HCT116 (cell line): ENCODE measurements at regions not wholly inside any gene's neighbourhood (a gene's known extent, or its start where the extent isn't known, plus 50 kb on each side); places are given as distances from the start of the nearest gene placed in this dataset.

Experiments used
- ATAC-seq: fragments of 200-7000 bp; cut with Tn5 transposase; 2 replicates; pipeline ENCODE4 v1.9.1; 2020; ENCODE audit warnings: mild to moderate bottlenecking, moderate library complexity
- BruUV-seq: library from RNA; stranded (reverse); fragments of 400-500 nt; replicated peaks from 2 replicates; lab custom pipeline; 2021; lab: Mats Ljungman, UMichigan
- CTCF ChIA-PET: fragments of 300-600 bp; sonication (Branson Sonifier 250); formaldehyde crosslinking; loops from one replicate; lab custom pipeline; 2021; ENCODE audit warnings: antibody characterized with exemption; lab: Charles Lee
- POLR2A ChIA-PET: fragments of 300-600, 350-600 bp; sonication (Branson Sonifier 250); formaldehyde crosslinking; loops from one replicate; lab custom pipeline; 2021; ENCODE audit warnings: antibody characterized with exemption; lab: Charles Lee
- RAD21 ChIA-PET, 2 experiments: fragments of 300-600 bp; sonication (Branson Sonifier 250); formaldehyde crosslinking; loops; one replicate each; lab custom pipeline; 2023; ENCODE audit warnings: low total read pairs in 2 of 2; ENCODE audit not compliant: uncharacterized antibody in 2 of 2, unreplicated experiment in 2 of 2, low non-redundant PET in 1 of 2; lab: Charles Lee
- DNase-seq: peaks from one replicate; pipeline ENCODE4 v3.0.0-alpha.2; 2010; ENCODE audit warnings: low read depth, low spot score
- H2AFZ ChIP-seq: fragments of 200-600 bp; shearing (Covaris generic), sonication (generic); 2 replicates; pipeline ENCODE4 v1.6.1; 2017; ENCODE audit warnings: low read depth, mixed run types, mixed read lengths, antibody characterized with exemption, low read length; ENCODE audit not compliant: poor library complexity, severe bottlenecking
- H3K27ac ChIP-seq: 2 replicates; pipeline ENCODE4 v1.5.1; 2012; ENCODE audit warnings: low read depth, low read length
- H3K27me3 ChIP-seq: fragments of 200-600 bp; sonication (generic); 2 replicates; pipeline ENCODE4 v1.6.1; 2016; ENCODE audit warnings: mixed run types, low read length, mixed read lengths; ENCODE audit not compliant: insufficient read depth
- H3K36me3 ChIP-seq, 2 experiments: fragments of 200-500 bp in 1 of 2; fragments of 200-600 bp in 1 of 2; sonication (Bioruptor generic) in 1 of 2; sonication (generic) in 1 of 2; 2 replicates each; pipeline versions ENCODE4 v1.5.1 to v1.6.1; 2014 to 2016; ENCODE audit warnings: low read length in 2 of 2, inconsistent platforms in 1 of 2, mixed read lengths in 1 of 2, mixed run types in 1 of 2; ENCODE audit not compliant: insufficient read depth in 2 of 2, control insufficient read depth in 1 of 2
- H3K4me1 ChIP-seq, 2 experiments: fragments of 200-600 bp in 1 of 2; sonication (generic) in 1 of 2; 2 replicates each; pipeline versions ENCODE4 v1.5.1 to v1.6.1; 2012 to 2017; ENCODE audit warnings: low read length in 2 of 2, inconsistent platforms in 1 of 2, mild to moderate bottlenecking in 1 of 2, mixed read lengths in 1 of 2, mixed run types in 1 of 2, moderate library complexity in 1 of 2; ENCODE audit not compliant: insufficient read depth in 2 of 2, control insufficient read depth in 1 of 2
- H3K4me2 ChIP-seq: fragments of 200-600 bp; sonication (generic); 2 replicates; pipeline ENCODE4 v1.6.1; 2017; ENCODE audit warnings: mixed run types, low read length, mixed read lengths
- H3K4me3 ChIP-seq, 2 experiments: fragments of 200-600 bp in 1 of 2; sonication (generic) in 1 of 2; replicated peaks in 1 of 2; 2 replicates each; pipeline ENCODE4 v1.5.1; 2011 to 2016; ENCODE audit warnings: low read length in 2 of 2, control low read depth in 1 of 2, low read depth in 1 of 2, mild to moderate bottlenecking in 1 of 2, mixed read lengths in 1 of 2, mixed run types in 1 of 2
- H3K79me2 ChIP-seq: fragments of 200-600 bp; sonication (generic); 2 replicates; pipeline ENCODE4 v1.6.1; 2017; ENCODE audit warnings: mild to moderate bottlenecking, mixed run types, low read length, moderate library complexity, mixed read lengths; ENCODE audit not compliant: insufficient read depth
- H3K9ac ChIP-seq: fragments of 200-600 bp; sonication (generic); 2 replicates; pipeline ENCODE4 v1.6.1; 2016; ENCODE audit warnings: low read length, mixed read lengths
- H3K9me2 ChIP-seq: fragments of 200-600 bp; sonication (generic), shearing (Covaris generic); 2 replicates; pipeline ENCODE4 v1.6.1; 2017; ENCODE audit warnings: mixed run types, mild to moderate bottlenecking, moderate library complexity; ENCODE audit not compliant: insufficient read depth
- H3K9me3 ChIP-seq, 2 experiments: fragments of 200-500 bp in 1 of 2; fragments of 200-600 bp in 1 of 2; sonication (Bioruptor generic) in 1 of 2; sonication (generic) in 1 of 2; 2 replicates each; pipeline ENCODE4 v1.6.1; 2014 to 2017; ENCODE audit warnings: low read length in 2 of 2, mixed read lengths in 2 of 2, inconsistent platforms in 1 of 2, low read depth in 1 of 2, mild to moderate bottlenecking in 1 of 2, mixed run types in 1 of 2, moderate library complexity in 1 of 2; ENCODE audit not compliant: control insufficient read depth in 1 of 2, insufficient read depth in 1 of 2
- H4K20me1 ChIP-seq: fragments of 200-600 bp; sonication (generic), shearing (Covaris generic); 2 replicates; pipeline ENCODE4 v1.6.1; 2017; ENCODE audit warnings: mixed run types, mild to moderate bottlenecking, moderate library complexity; ENCODE audit not compliant: insufficient read depth
- CBX3 ChIP-seq: IDR thresholded peaks from 2 replicates; pipeline ENCODE4 v1.6.1; 2012; ENCODE audit warnings: low read depth
- CTCF ChIP-seq, 3 experiments: fragments of 200-600 bp in 1 of 3; sonication (generic) in 1 of 3; IDR thresholded peaks in 2 of 3; conservative IDR thresholded peaks in 1 of 3; 2 replicates each; pipeline ENCODE4 v1.5.1; 2012 to 2017; ENCODE audit warnings: low read depth in 2 of 3, low read length in 2 of 3, antibody characterized with exemption in 1 of 3, borderline replicate concordance in 1 of 3, control low read depth in 1 of 3, mild to moderate bottlenecking in 1 of 3, mixed read lengths in 1 of 3, mixed run types in 1 of 3, moderate library complexity in 1 of 3; ENCODE audit not compliant: insufficient read depth in 1 of 3
- EGR1 ChIP-seq: IDR thresholded peaks from 2 replicates; pipeline ENCODE4 v1.6.1; 2012; ENCODE audit warnings: low read depth
- EZH2 ChIP-seq: fragments of 200-600 bp; sonication (generic); IDR thresholded peaks from 2 replicates; pipeline ENCODE4 v1.6.1; 2017; ENCODE audit warnings: antibody characterized with exemption, mixed run types
- EZH2phosphoT487 ChIP-seq: fragments of 200-600 bp; IDR thresholded peaks from 2 replicates; pipeline ENCODE4 v1.6.1; 2018; ENCODE audit warnings: antibody characterized with exemption, borderline replicate concordance
- FOSL1 ChIP-seq: IDR thresholded peaks from 2 replicates; pipeline ENCODE4 v1.6.1; 2012; ENCODE audit warnings: low read depth
- JUND ChIP-seq: IDR thresholded peaks from 2 replicates; pipeline ENCODE4 v1.6.1; 2012
- POLR2A ChIP-seq: IDR thresholded peaks from 2 replicates; pipeline ENCODE4 v1.7.0; 2011; ENCODE audit warnings: borderline replicate concordance; ENCODE audit not compliant: insufficient read depth, insufficient read length; ENCODE audit errors: extremely low read depth
- POLR2AphosphoS5 ChIP-seq: IDR thresholded peaks from 2 replicates; pipeline ENCODE4 v1.6.1; 2011; ENCODE audit warnings: mild to moderate bottlenecking, low read depth, low read length, moderate library complexity
- SP1 ChIP-seq: IDR thresholded peaks from 2 replicates; pipeline ENCODE4 v1.6.1; 2012; ENCODE audit warnings: low read depth
- TCF7L2 ChIP-seq: IDR thresholded peaks from 2 replicates; pipeline ENCODE4 v1.7.0; 2011; ENCODE audit warnings: borderline replicate concordance, inconsistent platforms; ENCODE audit not compliant: insufficient read depth, insufficient read length; ENCODE audit errors: extremely low read depth
- YY1 ChIP-seq: IDR thresholded peaks from 2 replicates; pipeline ENCODE4 v1.6.1; 2011; ENCODE audit warnings: low read length, low read depth, moderate library complexity, mild to moderate bottlenecking; ENCODE audit not compliant: insufficient replicate concordance; ENCODE audit errors: extremely low read depth
- ZFX ChIP-seq: fragments of 450-650 bp; IDR thresholded peaks from 2 replicates; pipeline ENCODE4 v1.6.1; 2017
- ZNF274 ChIP-seq: fragments of 200-500 bp; sonication (Bioruptor generic); IDR thresholded peaks from 2 replicates; pipeline ENCODE4 v1.6.1; 2014; ENCODE audit warnings: mild to moderate bottlenecking, low read depth, low read length, inconsistent platforms
- intact Hi-C: fragments of 100-400 bp; cut with micrococcal nuclease; formaldehyde crosslinking; loops from 2 replicates; pipeline ENCODE4 v1.10.0; 2022
- TF ChIP-seq, protein P1 (sequence below): IDR thresholded peaks from 2 replicates; pipeline ENCODE4 v1.6.1; 2012

- H2AFZ ChIP-seq, result no peak overlapping the region
- no peak for DNase-seq
- no peaks in the 10 kb centered on the region for H3K4me1 ChIP-seq
- BruUV-seq, result no TSS peak
- no peaks in the 10 kb centered on the region for H4K20me1 ChIP-seq
- no peak overlapping the region for H3K4me2 ChIP-seq
- no peaks in the 10 kb centered on the region for H3K27me3 ChIP-seq
- intact Hi-C loops, result no loop called here
- ChIA-PET RAD21 (no interaction called here), POLR2A (no interaction called here), CTCF (no interaction called here)
- H3K27ac ChIP-seq, result no peak overlapping the region
- ATAC-seq, result no peak
- H3K9ac ChIP-seq, result no peak overlapping the region
- no peak overlapping the region for H3K4me3 ChIP-seq
- H3K36me3 ChIP-seq, result no peaks in the 10 kb centered on the region
- peaks cover 0 to 18% of the 10 kb centered on the region in 2 experiments; a peak in 2 of 4 replicates for H3K9me3 ChIP-seq
- no peak for TF ChIP-seq EGR1
- no peak for TF ChIP-seq FOSL1
- TF ChIP-seq CTCF (IDR thresholded peaks at IDR 0.05 in 2 of 3, conservative IDR thresholded peaks at IDR 0.05 in 1 of 3; ENCODE audit: borderline replicate concordance in 1 of 3, insufficient read depth in 1 of 3, low read depth in 2 of 3, low read length in 2 of 3), result no peak
- no peaks in the 10 kb centered on the region for H3K79me2 ChIP-seq
- H3K9me2 ChIP-seq, result no peaks in the 10 kb centered on the region
Measured at GRCh38 chr9:119027901-119028699, 341.1 kb downstream of the BRINP1 start.

DNA sequence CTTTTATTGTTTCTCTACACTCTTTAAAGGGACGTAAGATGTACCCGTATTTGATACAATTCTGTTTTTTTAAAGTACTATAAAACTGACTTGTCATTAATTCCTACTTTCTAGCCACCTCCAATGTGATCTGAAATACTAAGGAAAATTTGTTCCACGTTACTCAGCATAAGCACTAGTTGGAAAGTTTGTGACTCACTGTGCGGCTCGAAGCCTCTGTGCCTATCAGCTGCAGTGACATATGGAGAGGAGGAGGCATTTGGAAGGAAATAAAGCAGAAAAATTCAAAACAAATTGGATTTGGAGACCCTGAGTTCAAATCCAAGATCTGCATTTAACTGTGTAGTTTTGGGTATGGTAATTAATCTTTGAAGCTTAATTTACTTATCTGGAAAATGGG is 339.3 kb downstream of the BRINP1 start:
- intact Hi-C loops, result no loop called here

More for the DNA sequence above, 339.3 kb downstream of the BRINP1 start:
- BruUV-seq, result no TSS peak
- H3K27ac ChIP-seq, result no peak overlapping the region
- ChIA-PET RAD21 (no interaction called here), POLR2A (no interaction called here), CTCF (no interaction called here)
- H3K9me3 ChIP-seq, result peaks cover 0 to 26% of the 10 kb centered on the region in 2 experiments; a peak in 2 of 4 replicates
- ATAC-seq, result no peak
- H3K36me3 ChIP-seq, result no peaks in the 10 kb centered on the region
- H3K4me2 ChIP-seq, result no peak overlapping the region
- no peaks in the 10 kb centered on the region for H3K79me2 ChIP-seq
- no peak for TF ChIP-seq FOSL1
- no peak for TF ChIP-seq CBX3
- no peak for TF ChIP-seq ZNF274
- no peak for TF ChIP-seq SP1
- TF ChIP-seq EZH2, result no peak
- TF ChIP-seq ZFX, result no peak
- no peak for TF ChIP-seq YY1
- no peak for TF ChIP-seq POLR2A
- TF ChIP-seq, protein P1, sequence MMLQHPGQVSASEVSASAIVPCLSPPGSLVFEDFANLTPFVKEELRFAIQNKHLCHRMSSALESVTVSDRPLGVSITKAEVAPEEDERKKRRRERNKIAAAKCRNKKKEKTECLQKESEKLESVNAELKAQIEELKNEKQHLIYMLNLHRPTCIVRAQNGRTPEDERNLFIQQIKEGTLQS, result no peak
- TF ChIP-seq EZH2phosphoT487, result no peak
- TF ChIP-seq POLR2AphosphoS5, result no peak
- no peak for TF ChIP-seq JUND
- no peak for TF ChIP-seq TCF7L2
- TF ChIP-seq EGR1, result no peak
- no peak overlapping the region for H3K4me3 ChIP-seq
- H4K20me1 ChIP-seq, result no peaks in the 10 kb centered on the region
- no peaks in the 10 kb centered on the region for H3K9me2 ChIP-seq
- no peaks in the 10 kb centered on the region for H3K27me3 ChIP-seq
- DNase-seq, result no peak
- no peak overlapping the region for H3K9ac ChIP-seq
- no peak overlapping the region for H2AFZ ChIP-seq
- H3K4me1 ChIP-seq, result no peaks in the 10 kb centered on the region
